Activated CD4-positive, alpha-beta T cell treated with anti-CD3 and anti-CD28 coated beads for 48 hours (primary cell): ENCODE measurements at regions not wholly inside any gene's neighbourhood (a gene's known extent, or its start where the extent isn't known, plus 50 kb on each side); places are given as distances from the start of the nearest gene placed in this dataset.

Source experiments
- DNase-seq: peaks from one replicate; pipeline ENCODE4 v3.0.0-alpha.2; 2020

- no peak for DNase-seq
Measured at GRCh38 chr6:113326781-113327180, 530.4 kb upstream of the MARCKS start.

GRCh38 chr6:113328886-113329381, 528.2 kb upstream of the MARCKS start:
- DNase-seq = no peak

- DNase-seq = no peak
Measured at GRCh38 chr6:113329942-113330635, 527.1 kb upstream of the MARCKS start.

- no peak for DNase-seq
Measured at GRCh38 chr6:113330636-113330946, 526.6 kb upstream of the MARCKS start.

- DNase-seq = no peak
Measured at GRCh38 chr6:113331021-113331420, 526.1 kb upstream of the MARCKS start.

- no peak for DNase-seq
Measured at GRCh38 chr6:113338644-113339043, 518.5 kb upstream of the MARCKS start.

GRCh38 chr6:113339209-113339608, 517.9 kb upstream of the MARCKS start:
- DNase-seq = no peak

- no peak for DNase-seq
Measured at GRCh38 chr6:113340371-113340770, 516.8 kb upstream of the MARCKS start.

- no peak for DNase-seq
Measured at GRCh38 chr6:113343940-113344339, 513.2 kb upstream of the MARCKS start.

- DNase-seq = no peak
Measured at GRCh38 chr6:113344969-113345368, 512.2 kb upstream of the MARCKS start.

GRCh38 chr6:113347436-113347835, 509.7 kb upstream of the MARCKS start:
- DNase-seq = no peak

GRCh38 chr6:113350461-113350860, 506.7 kb upstream of the MARCKS start:
- no peak for DNase-seq

- no peak for DNase-seq
Measured at GRCh38 chr6:113351173-113351834, 505.8 kb upstream of the MARCKS start.

- no peak for DNase-seq
Measured at GRCh38 chr6:113352029-113352801, 504.9 kb upstream of the MARCKS start.

GRCh38 chr6:113352831-113353230, 504.3 kb upstream of the MARCKS start:
- DNase-seq = no peak

- no peak for DNase-seq
Measured at GRCh38 chr6:113353392-113353791, 503.8 kb upstream of the MARCKS start.

- no peak for DNase-seq
Measured at GRCh38 chr6:113354204-113354895, 502.8 kb upstream of the MARCKS start.

GRCh38 chr6:113356139-113356538, 501.0 kb upstream of the MARCKS start:
- DNase-seq = no peak

GRCh38 chr6:113357041-113357440, 500.1 kb upstream of the MARCKS start:
- DNase-seq = no peak

- DNase-seq = no peak
Measured at GRCh38 chr6:113358063-113358583, 499.0 kb upstream of the MARCKS start.

GRCh38 chr6:113359155-113360140, 497.7 kb upstream of the MARCKS start:
- no peak for DNase-seq
